ENCODE measurements at regions not wholly inside any gene's neighbourhood (a gene's known extent, or its start where the extent isn't known, plus 50 kb on each side); places are given as distances from the start of the nearest gene placed in this dataset.
"Not testable (repeated sequence)": the region's sequence is repeated elsewhere in the genome, so short reads cannot be mapped to it uniquely, and the experiment has no call there.

- Histone ChIP-seq H4K20me1 (ENCODE audit: low read length) (no peaks in the 10 kb centered on the region), H3K27ac (ENCODE audit: low read length) (no peak overlapping the region), H3K4me2 (ENCODE audit: low read length) (no peak overlapping the region), H3K79me2 (ENCODE audit: low read length) (no peaks in the 10 kb centered on the region), H3K4me3 (ENCODE audit: low read length) (no peak overlapping the region), H3K27me3 (ENCODE audit: low read length) (peaks cover 17% of the 10 kb centered on the region; the same call in 1 of the 2 replicates), H3K9ac (ENCODE audit: low read length) (no peak overlapping the region), H3K9me3 (ENCODE audit: low read length) (no peaks in the 10 kb centered on the region), H3K4me1 (ENCODE audit: insufficient read depth, low read length) (no peaks in the 10 kb centered on the region), H3F3A (ENCODE audit: low read length, unreplicated experiment) (no peaks in the 10 kb centered on the region), H3K36me3 (ENCODE audit: low read depth, low read length) (no peaks in the 10 kb centered on the region), H3K9me2 (replicated peaks; ENCODE audit: low read length) (no peaks in the 10 kb centered on the region), H2AFZ (ENCODE audit: low read length) (no peak overlapping the region)
- no TSS peak for BruUV-seq (replicated peaks)
- no peak for ATAC-seq
- no peak for DNase-seq
- CTCF ChIA-PET, result no interaction called here
- TF ChIP-seq, protein P1, sequence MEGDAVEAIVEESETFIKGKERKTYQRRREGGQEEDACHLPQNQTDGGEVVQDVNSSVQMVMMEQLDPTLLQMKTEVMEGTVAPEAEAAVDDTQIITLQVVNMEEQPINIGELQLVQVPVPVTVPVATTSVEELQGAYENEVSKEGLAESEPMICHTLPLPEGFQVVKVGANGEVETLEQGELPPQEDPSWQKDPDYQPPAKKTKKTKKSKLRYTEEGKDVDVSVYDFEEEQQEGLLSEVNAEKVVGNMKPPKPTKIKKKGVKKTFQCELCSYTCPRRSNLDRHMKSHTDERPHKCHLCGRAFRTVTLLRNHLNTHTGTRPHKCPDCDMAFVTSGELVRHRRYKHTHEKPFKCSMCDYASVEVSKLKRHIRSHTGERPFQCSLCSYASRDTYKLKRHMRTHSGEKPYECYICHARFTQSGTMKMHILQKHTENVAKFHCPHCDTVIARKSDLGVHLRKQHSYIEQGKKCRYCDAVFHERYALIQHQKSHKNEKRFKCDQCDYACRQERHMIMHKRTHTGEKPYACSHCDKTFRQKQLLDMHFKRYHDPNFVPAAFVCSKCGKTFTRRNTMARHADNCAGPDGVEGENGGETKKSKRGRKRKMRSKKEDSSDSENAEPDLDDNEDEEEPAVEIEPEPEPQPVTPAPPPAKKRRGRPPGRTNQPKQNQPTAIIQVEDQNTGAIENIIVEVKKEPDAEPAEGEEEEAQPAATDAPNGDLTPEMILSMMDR (conservative IDR thresholded peaks at IDR 0.05; ENCODE audit: low read depth, low read length), result no peak
- TF ChIP-seq EZH2phosphoT487 (IDR thresholded peaks at IDR 0.05; ENCODE audit: borderline replicate concordance, low read length) (no peak), EZH2 (IDR thresholded peaks at IDR 0.05; ENCODE audit: low read length, unreplicated experiment) (no peak)
- intact Hi-C loops (cut with micrococcal nuclease), result no loop called here
- POLR2A ChIA-PET (ENCODE audit: unreplicated experiment), result no interaction called here
These were observed 84.1 kb downstream of the MAB21L3 start for GRCh38 chr1:116195077-116195868.

DNA sequence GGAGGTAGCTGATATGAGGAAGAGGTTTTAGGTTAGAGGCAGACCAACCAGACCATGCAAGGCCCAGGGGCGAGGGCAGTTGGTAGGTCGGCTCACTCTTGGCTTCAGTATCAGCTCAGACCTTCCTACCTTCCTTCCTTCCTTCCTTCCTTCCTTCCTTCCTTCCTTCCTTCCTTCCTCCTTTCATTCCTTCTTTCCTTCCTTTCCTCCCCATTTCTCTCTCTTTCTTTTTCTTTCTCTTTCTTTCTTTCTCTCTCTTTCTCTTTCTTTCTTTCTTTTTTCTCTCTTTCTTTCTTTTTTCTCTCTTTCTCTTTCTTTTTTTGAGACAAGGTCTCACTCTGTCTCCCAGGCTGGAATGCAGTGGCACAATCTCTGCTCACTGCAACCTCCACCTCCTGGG is 89.1 kb downstream of the MAB21L3 start:
- H3K4me1 ChIP-seq (ENCODE audit: insufficient read depth, low read length); intact Hi-C loops (cut with micrococcal nuclease); H4K20me1 ChIP-seq (ENCODE audit: low read length); H3K79me2 ChIP-seq (ENCODE audit: low read length); H2AFZ ChIP-seq (ENCODE audit: low read length); H3K9me3 ChIP-seq (ENCODE audit: low read length); H3F3A ChIP-seq (ENCODE audit: low read length, unreplicated experiment); POLR2A ChIA-PET (ENCODE audit: unreplicated experiment); H3K9ac ChIP-seq (ENCODE audit: low read length); H3K4me2 ChIP-seq (ENCODE audit: low read length); H3K4me3 ChIP-seq (ENCODE audit: low read length); BruUV-seq (replicated peaks); DNase-seq; ATAC-seq; H3K36me3 ChIP-seq (ENCODE audit: low read depth, low read length); H3K9me2 ChIP-seq (replicated peaks; ENCODE audit: low read length); H3K27ac ChIP-seq (ENCODE audit: low read length); CTCF ChIA-PET: not testable (repeated sequence)
- H3K27me3 ChIP-seq (ENCODE audit: low read length), result peaks cover 37% of the 10 kb centered on the region

- H3K27ac ChIP-seq (ENCODE audit: low read length), result no peak overlapping the region
- H3K36me3 ChIP-seq (ENCODE audit: low read depth, low read length), result no peaks in the 10 kb centered on the region
- no peaks in the 10 kb centered on the region for H3K79me2 ChIP-seq (ENCODE audit: low read length)
- H2AFZ ChIP-seq (ENCODE audit: low read length), result no peak overlapping the region
- no peak overlapping the region for H3K4me3 ChIP-seq (ENCODE audit: low read length)
- TF ChIP-seq EZH2phosphoT487 (IDR thresholded peaks at IDR 0.05; ENCODE audit: borderline replicate concordance, low read length) (no peak), EZH2 (IDR thresholded peaks at IDR 0.05; ENCODE audit: low read length, unreplicated experiment) (no peak)
- TF ChIP-seq, protein P1 (conservative IDR thresholded peaks at IDR 0.05; ENCODE audit: low read depth, low read length), result no peak
- H3K27me3 ChIP-seq (ENCODE audit: low read length), result peaks cover 37% of the 10 kb centered on the region
- BruUV-seq (replicated peaks), result no TSS peak
- intact Hi-C loops (cut with micrococcal nuclease), result no loop called here
- no peak overlapping the region for H3K9ac ChIP-seq (ENCODE audit: low read length)
- DNase-seq, result no peak
- H3K9me2 ChIP-seq (replicated peaks; ENCODE audit: low read length), result no peaks in the 10 kb centered on the region
- no peaks in the 10 kb centered on the region for H4K20me1 ChIP-seq (ENCODE audit: low read length)
- H3K4me1 ChIP-seq (ENCODE audit: insufficient read depth, low read length), result no peaks in the 10 kb centered on the region
- CTCF ChIA-PET, result no interaction called here
- no peak for ATAC-seq
- no peak overlapping the region for H3K4me2 ChIP-seq (ENCODE audit: low read length)
- H3F3A ChIP-seq (ENCODE audit: low read length, unreplicated experiment), result no peaks in the 10 kb centered on the region
- POLR2A ChIA-PET (ENCODE audit: unreplicated experiment), result no interaction called here
- no peaks in the 10 kb centered on the region for H3K9me3 ChIP-seq (ENCODE audit: low read length)
These were observed 90.7 kb downstream of the MAB21L3 start for GRCh38 chr1:116201911-116202310.

All from PC-3 (cell line).